Mammary epithelial cell (primary cell): ENCODE measurements at regions not wholly inside any gene's neighbourhood (a gene's known extent, or its start where the extent isn't known, plus 50 kb on each side); places are given as distances from the start of the nearest gene placed in this dataset.

ENCODE experiments used
- EZH2 ChIP-seq: IDR thresholded peaks from 2 replicates; pipeline ENCODE4 v1.6.1; 2012; ENCODE audit warnings: low read length, inconsistent platforms, borderline replicate concordance
- TF ChIP-seq, protein P1 (sequence below), 2 donors: IDR thresholded peaks in 1 of 2; conservative IDR thresholded peaks in 1 of 2; 2 replicates each; pipeline ENCODE4 v1.5.1; 2011 to 2012; ENCODE audit warnings: inconsistent platforms in 2 of 2, low read length in 2 of 2, mild to moderate bottlenecking in 2 of 2, control low read depth in 1 of 2, low read depth in 1 of 2; ENCODE audit not compliant: insufficient read depth in 1 of 2; ENCODE audit errors: extremely low read depth in 1 of 2

GRCh38 chr12:92556637-92557421, 146.0 kb upstream of the PLEKHG7 start:
- TF ChIP-seq, protein P1, sequence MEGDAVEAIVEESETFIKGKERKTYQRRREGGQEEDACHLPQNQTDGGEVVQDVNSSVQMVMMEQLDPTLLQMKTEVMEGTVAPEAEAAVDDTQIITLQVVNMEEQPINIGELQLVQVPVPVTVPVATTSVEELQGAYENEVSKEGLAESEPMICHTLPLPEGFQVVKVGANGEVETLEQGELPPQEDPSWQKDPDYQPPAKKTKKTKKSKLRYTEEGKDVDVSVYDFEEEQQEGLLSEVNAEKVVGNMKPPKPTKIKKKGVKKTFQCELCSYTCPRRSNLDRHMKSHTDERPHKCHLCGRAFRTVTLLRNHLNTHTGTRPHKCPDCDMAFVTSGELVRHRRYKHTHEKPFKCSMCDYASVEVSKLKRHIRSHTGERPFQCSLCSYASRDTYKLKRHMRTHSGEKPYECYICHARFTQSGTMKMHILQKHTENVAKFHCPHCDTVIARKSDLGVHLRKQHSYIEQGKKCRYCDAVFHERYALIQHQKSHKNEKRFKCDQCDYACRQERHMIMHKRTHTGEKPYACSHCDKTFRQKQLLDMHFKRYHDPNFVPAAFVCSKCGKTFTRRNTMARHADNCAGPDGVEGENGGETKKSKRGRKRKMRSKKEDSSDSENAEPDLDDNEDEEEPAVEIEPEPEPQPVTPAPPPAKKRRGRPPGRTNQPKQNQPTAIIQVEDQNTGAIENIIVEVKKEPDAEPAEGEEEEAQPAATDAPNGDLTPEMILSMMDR (conservative IDR thresholded peaks at IDR 0.05 in 1 of 2, IDR thresholded peaks at IDR 0.05 in 1 of 2; ENCODE audit: extremely low read depth in 1 of 2, insufficient read depth in 1 of 2, low read depth in 1 of 2, low read length in 2 of 2), result no peak
- TF ChIP-seq EZH2, result no peak
